Breast epithelium (tissue), 3 donors: ENCODE measurements at regions not wholly inside any gene's neighbourhood (a gene's known extent, or its start where the extent isn't known, plus 50 kb on each side); places are given as distances from the start of the nearest gene placed in this dataset.

Experiments used
- POLR2A ChIP-seq: fragments of 450-650 bp; IDR thresholded peaks from one replicate; pipeline ENCODE4 v1.6.1; 2016; ENCODE audit warnings: antibody characterized with exemption, mild to moderate bottlenecking, moderate library complexity
- POLR2AphosphoS5 ChIP-seq, 3 donors: sonication (generic); formaldehyde crosslinking; IDR thresholded peaks; one replicate each; pipeline ENCODE4 v1.6.1; 2017; ENCODE audit warnings: antibody characterized with exemption in 3 of 3

GRCh38 chr6:116990679-116991078, 113.6 kb downstream of the RFX6 start:
- TF ChIP-seq POLR2AphosphoS5 (IDR thresholded peaks at IDR 0.05) (no peak), POLR2A (no peak)
